GM04503 (cell line): ENCODE measurements at regions not wholly inside any gene's neighbourhood (a gene's known extent, or its start where the extent isn't known, plus 50 kb on each side); places are given as distances from the start of the nearest gene placed in this dataset.

Experiments used
- DNase-seq: peaks from one replicate; pipeline ENCODE4 v3.0.0-alpha.2; 2012; ENCODE audit warnings: low read depth

DNA sequence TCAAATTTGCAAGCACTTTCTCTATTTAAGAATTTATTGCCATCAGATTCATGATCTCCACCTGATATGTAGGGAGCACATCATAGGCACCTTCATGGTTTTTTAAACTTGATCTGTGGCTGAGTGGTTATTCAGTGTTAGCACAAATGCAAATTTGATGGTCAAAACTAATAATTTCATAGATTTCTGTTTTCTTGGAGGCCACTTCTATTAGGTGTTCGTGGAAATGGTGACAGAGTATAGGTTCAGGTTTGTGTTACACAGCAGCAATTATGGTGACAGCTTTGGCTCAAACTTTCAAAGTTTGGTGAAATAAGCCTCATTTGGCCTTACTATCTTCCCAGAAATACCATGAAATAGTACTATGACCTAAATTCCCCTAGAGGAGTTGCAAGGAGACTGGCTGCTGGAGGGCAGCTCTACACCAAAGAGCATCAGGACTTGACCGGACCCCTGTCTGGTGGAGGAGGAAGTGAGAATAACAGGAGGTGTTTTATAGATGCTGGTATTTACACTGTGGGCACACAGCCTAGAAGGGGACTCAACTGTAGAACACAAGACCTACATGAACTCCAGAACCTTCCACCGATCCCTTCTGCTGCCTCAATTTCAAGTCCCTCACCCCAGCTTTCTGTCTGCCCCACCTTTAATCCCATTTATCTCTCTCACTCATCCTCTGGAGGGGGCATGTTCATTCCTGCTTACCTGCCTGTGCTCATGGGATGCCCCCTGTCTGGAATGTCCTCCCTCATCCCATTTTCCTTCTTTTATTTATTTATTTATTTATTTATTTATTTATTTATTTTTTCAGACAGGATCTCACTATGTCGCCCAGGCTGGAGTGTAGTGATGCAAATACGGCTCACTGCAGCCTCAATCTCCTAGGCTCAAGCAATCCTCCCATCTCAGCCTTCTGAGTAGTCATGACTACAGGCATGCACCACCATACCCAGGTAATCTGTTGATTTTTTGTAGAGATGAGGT, 132.9 kb upstream of the SIX2 start:
- no peak for DNase-seq

DNA sequence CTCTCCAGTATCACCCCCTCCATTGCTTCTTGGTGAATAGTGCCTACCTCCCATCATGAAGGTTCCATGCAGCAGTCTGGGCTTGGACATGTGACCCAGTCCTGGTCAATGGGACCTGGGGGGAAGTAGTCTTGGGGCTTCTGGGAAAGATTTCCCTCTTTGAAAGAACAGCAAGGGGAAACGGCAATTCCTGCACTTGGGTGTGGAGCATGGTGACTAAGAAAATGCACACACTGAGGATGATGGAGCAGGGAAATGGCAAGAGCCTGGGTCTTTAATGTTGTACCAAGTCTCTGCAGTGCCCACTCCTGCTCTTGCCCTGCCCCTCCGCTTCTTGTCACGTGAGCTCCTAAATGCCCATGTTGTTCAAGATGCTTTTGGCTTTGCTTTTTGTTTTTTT, 131.4 kb upstream of the SIX2 start:
- DNase-seq = no peak

DNA sequence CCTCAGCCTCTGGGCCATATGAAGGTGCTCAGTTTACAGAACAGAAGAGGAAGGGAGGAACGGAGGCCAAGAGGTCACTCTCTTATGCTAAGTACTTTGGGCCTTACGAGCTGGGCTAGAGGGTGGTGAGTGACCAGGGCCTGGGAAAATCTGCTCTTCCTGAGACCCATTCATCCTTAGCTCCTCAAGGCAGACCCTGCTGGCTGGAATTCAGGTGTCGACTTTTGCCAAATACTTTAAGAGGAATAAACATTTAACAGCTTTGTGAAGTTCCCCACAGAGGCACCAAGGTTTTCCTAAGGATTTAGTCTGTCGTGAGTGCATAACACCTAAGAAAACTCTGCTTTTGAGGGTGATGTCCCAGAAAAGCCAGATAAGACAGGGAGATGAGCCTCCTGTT, 129.7 kb upstream of the SIX2 start:
- no peak for DNase-seq

DNA sequence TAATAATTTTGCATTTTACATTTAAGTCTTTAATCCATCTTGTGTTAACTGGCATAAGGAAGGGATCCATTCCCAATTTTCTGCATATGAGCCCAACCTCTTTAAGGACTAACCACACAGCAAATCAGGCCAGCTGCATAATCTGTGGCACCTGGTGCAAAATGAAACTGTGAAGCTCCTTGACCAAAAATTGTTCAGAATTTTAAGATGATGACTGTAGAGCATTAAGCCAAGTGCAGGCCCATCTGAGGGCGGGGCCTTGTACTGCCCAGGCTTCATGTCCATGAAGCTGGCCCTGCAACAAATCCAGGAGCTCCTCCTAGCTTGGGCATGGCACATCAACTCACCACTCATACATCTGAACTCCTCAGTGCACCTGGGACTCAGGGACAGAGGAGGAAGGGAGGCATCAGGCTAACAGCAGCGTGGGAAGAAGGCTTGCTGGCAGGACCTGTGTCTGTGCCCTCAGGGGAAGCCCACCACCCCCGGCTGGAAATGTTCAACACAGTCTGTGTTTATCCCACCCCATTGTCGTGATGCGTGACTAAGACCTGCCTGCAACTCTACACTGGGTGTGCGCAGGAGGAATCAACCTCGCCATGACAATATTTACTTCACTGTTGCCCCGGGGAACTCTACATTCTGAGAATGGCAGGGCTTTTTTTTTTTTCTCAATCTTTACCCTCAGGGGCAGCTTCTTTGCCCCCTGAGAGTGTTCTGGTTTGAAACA, 128.9 kb upstream of the SIX2 start:
- DNase-seq = no peak

DNA sequence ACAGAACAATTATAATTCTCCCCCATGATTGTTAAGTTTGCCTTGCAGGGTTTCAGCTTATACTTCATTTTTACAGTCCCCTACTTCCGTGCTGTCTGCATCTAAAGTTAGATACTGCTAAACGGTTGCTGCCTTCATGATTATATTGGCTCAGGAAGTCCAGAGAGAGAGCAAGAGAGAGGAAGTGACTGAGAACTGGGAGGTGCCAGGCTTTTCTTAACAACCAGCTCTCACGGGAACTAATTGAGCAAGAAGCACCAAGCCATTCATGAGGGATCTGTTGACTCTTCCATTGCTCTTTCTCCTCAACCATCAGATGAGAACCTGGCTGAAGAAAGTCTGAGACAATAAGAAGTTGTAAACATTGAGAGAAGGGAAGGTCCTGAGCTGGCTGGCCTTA, 125.5 kb upstream of the SIX2 start:
- no peak for DNase-seq

DNA sequence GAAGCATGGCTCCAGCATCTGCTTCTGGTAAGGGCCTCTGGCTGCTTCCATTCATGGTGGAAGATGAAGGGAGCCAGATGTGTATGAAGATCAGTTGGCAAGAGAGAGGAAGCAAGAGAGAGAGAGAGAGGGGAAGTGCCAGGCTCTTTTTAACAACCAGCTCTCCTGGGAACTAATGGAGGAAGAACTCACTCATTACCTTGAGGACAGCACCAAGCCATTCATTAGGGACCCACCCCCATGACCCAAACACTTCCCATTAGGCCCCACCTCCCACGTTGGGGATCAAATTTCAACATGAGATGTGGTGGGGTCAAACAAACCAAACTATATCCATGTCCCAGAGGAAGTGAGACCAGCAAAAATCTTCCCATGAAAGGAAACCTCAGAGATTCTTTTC, 124.8 kb upstream of the SIX2 start:
- DNase-seq = no peak

DNA sequence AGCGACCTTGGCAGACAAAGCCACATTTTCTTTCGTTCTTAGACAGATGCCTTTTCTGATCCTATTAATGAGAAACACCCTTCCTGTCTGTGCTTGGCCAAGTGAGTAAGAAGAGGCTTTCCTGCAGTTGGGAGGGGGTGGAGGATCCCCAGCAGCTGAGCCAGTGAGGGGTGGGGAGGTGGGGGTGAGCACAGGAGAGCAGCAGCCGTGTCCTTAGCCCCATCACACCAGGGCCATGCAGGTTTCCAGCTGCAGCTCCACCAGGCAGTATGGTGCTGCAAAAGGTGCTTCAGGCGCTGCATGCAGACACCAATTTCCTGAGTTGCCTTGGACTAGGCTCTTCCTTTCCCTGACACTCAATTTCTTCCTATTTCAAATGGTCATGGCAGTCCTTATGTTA, 123.3 kb upstream of the SIX2 start:
- DNase-seq = no peak

DNA sequence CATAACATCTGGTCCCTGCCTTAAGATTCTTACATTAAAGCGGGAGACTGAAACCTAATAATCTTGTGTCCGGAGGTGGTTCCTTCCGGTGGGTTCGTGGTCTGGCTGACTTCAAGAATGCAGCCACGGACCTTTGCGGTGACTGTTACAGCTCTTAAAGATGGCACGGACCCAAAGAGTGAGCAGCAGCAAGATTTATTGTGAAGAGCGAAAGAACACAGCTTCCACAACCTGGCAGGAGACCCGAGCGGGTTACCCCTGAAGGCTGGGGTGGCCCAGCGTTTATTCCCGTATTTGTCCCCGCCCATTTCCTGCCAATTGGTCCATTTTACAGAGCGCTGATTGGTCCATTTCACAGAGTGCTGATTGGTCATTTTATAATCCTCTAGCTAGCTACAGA, 122.3 kb upstream of the SIX2 start:
- no peak for DNase-seq

DNA sequence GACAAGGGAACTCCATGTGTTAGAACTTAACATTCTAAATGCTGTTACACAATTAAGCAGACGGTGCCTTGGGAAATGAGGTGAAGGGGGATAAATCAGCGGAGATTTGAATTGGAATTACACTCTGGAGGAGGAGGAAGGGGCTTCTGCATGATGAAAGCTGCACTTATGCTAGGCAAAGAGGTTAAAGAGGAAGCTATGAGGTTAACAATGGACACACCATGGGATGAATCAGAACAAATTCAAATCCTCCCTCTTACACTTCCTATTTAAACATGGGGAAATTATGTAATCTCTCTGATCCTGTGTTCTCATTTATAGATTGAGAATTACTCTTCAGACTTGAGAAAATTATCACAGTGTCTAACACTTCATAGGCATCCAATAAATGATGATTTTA, 121.5 kb upstream of the SIX2 start:
- DNase-seq = no peak

DNA sequence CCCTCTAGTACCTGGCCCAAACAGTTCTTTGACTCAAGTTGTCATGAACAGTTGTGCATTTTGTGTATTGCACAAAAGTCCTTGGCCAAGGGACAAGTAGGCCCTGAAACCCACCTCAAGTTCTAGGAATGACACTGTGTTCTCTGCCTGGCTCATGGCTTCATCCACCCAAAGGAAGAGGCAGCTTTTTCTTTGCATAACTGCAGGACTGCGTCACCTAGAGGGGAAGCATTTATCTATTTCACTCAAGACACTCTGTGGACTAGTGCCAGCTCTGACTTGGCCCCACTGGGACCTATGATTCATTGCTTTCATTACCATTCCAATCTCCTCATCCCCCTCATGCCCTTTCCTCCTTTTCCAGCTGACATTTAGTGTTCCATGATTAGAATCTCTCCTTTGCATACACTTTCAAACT, 119.3 kb upstream of the SIX2 start:
- DNase-seq = peak; percentile 85

DNA sequence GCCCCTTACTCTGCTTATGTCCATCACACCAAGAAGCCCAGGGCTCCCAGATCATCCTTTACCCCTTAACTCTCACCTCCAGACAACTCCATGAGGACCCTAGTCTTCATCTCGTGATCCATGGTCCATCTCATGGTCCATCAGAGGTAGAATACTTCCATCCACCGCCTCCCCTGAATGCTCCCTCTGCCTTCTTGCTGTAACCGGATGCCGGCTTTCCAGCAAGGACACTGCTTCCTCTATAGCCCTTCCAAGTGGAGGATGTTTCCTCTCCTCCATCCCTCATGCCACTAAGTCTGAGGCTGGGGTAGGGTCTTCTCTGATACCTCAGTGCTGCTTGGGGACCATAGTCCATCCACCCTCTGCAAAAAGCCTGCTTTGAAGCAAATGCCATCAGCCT, 118.6 kb upstream of the SIX2 start:
- no peak for DNase-seq

DNA sequence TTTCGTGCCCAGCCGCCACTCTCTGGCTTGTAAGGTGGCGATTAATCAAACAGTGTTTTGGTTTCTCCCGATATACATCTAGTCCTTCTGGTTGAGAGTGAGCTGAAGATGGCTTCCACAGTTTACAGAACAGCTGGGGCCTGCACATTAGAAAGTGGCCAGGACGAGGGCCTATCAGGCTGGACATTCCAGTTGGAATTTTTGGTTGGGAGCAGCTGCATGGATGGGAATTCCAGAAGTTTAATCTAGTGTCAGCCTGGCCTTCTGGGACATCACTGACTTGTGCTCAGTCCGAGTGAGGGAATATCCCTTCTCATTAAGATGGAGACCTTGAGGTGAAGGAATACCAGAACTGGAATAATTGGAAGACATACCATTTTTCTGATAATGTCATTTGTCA, 118.1 kb upstream of the SIX2 start:
- no peak for DNase-seq

DNA sequence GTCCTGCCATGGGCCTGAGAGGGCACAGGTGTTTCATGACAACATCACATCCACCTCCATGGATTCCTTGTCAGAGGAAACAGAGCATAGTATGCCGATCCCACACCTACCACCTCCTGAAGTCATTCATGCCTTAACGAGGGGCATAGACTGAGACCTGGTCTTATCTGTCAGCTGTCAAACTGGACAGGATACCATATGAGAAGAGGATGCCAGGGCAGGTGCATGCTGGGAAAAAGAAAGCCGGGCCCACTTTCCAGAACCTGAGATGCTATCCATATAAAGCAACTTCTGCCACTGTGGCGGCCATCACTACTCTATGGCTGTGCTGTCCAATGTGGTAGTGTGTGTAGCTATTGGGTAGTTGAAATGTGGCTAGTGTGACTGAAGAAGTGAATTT, 116.0 kb upstream of the SIX2 start:
- no peak for DNase-seq

DNA sequence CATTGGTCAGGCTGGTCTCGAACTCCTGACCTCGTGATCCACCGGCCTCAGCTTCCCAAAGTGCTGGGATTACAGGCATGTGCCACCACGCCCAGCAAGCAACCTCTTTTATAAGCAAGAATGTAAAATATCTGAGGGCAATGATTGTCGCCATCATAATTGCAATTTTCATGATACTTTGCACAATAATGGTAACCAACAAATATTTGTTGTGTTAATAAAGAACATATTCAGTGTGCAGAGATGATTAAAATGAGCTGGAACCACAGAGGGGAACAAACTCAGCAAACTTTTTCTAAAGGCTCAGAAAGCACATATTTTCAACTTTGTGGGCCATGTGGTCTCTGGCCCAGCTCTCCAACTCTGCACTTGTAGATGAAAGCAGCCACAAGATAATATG, 115.2 kb upstream of the SIX2 start:
- DNase-seq = no peak

DNA sequence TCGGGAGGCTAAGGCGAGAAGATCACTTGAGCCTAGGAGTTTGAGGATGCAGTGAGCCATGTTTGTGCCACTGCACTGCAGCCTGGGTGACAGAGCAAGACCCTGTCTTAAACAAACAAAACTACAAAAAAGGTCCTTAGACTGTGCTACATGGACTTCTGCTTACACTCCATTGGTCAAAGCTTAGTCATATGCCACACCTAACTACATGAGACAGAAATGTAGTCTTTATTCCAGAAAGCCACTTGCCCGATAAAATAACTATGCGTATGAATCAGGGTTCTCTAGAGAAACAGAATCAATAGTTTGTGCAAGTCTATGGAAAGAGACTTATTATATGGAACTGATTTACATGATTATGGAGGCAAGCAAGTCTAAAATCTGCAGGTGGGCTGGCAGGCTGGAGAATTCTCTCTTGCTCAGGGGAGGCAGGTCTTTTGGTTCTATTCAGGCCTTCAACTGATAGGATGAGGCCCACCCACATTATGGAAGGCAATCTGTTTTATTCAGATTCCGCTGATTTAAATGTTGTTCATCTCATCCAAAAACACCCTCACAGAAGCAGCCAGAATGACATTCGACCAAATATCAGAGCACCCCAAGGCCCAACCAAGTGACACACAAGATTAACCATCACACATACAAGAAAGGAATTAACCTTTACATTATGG, 114.4 kb upstream of the SIX2 start:
- DNase-seq = no peak

DNA sequence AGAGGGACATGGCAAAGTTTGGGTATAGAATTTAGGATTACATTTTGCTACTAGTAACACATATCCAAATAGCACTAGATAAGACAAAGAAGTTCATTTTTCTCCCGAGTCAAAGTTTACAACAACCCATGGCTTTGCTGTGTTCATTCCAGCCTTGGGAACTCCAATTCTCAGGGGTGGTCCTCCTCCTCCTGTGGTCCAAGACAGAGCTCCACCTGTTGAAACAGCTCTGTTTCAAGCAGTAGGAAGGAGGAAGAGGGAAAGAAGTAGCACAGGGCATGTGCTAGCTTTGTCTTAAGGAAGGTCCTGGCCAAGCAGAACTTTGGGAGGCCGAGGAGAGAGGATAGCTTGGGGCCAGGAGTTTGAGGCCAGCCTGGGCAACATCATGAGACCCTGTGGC, 113.8 kb upstream of the SIX2 start:
- DNase-seq = no peak

DNA sequence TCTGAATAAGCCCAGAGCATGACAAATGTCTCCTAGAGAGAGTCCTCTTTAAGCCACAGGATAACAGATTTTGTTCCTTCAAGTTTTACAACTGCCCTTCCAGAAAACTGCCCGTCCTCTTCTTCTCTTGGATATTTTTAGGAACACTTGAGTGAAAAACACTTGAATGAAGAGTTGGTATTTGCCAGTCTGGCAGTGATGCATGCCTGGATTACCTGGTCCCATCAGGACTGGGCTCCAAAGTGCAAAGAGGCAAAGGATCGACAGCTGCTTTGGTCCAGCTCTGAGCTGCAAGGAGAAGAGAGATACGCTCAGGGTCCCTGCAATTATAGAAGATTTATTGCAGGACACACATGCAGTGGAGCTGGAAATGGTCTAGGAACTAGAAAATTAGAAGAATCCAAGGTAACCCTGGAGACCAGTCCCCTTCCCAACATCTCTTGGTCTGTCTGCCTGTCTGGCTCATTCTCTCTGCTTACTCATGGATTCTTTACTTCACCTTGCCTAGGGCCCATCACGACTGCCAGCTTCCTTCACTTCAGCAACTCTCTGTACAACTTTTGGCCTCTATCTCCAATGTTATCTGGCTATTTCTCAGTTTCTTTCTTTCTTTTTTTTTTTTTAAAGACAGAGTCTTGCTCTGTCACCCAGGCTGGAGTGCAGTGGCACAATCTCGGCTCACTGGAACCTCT, 112.1 kb upstream of the SIX2 start:
- no peak for DNase-seq

DNA sequence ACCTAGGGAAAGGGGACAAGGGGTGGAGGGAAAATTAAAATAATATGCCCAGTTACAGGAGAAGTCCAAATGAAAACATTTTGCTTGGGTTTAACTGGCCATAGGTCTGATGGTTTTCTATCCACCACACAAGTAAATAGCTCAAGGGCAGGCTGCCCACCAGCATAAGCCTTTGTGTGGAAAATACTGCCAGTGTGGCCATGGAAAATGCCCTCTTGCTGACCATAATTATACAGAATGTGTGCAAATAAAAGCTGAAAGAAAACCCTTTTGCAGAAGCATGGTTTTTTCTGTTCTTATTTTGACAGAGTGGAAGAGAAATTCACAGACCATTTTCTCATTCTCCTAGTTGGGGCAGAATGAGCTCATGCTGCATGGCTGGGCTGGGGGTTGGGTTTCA, 111.3 kb upstream of the SIX2 start:
- DNase-seq = no peak

DNA sequence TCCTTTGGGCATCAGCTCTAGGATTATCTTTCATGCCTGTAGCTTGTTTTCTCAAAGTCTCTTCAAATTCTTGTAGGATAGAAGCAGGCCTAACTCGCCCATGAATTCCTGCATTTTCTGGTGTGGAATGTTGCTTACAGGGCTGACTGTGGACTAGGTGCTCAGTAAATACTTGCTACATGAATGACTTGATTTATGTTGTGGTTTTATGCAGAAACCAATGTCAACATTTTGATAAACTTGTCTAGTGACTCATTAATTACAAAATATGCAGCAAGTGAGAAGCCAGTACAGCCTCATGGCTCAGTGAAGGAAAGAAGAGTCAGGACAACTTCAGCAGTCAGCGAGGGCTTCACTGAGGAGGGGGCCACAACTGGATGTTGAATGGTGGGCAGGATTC, 110.6 kb upstream of the SIX2 start:
- DNase-seq = peak; percentile 92

DNA sequence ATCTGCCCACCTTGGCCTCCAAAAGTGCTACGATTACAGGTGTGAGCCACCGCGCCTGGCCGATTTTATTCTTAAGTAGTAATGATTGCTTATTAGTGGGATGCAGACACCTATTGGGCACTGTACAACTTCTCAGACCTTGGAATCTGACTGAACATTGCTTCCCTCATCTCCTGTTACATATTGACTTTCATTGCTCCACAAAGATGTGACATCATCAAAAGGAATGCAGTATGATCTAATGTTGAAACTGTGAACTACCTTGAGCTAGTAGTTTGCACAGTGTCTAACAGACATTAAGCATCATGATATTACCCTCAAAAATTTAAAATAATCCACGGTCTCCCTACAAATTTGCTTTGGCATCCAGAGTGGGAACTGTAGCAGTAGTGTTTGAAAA, 109.8 kb upstream of the SIX2 start:
- DNase-seq = no peak

DNA sequence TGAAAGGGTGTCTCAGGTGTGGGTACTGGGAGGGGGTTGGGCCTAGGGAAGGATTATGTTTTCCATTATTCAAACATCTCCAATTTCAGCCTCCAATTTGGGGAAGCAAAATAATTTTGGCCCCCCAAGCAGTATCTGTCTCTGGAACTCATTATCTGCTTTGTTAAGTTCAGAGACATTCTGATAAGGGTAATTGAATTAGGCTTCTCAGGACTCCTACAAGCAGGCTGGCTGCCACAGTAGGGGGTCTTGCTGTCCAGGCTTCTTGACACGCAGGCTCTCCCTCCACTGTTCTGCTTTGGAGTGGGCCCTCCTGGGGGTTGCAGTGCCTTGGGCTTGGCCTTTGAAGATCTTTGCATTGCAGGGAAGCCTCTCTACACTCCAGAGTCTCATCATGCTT, 108.1 kb upstream of the SIX2 start:
- DNase-seq = no peak

DNA sequence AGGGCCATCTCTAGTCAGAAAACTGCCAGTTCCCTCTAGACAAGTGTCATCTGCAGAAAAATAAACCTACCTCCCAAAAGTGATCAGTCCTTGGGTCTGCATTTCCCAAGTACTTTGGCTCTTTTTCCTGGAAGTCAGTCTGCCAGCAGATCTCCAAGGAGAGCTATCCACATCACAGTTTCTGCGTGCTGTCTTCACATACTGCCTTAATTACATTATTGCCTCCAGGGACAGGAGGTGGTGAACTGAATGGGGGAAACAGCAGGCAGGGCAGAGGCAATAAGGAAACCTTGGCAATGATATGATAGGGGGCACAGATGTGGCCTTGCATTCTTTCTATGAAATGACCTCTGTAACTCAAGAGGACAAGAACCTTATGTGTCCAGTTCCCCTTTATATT, 105.9 kb upstream of the SIX2 start:
- DNase-seq = no peak
